SK-N-MC (cell line): ENCODE measurements at regions not wholly inside any gene's neighbourhood (a gene's known extent, or its start where the extent isn't known, plus 50 kb on each side); places are given as distances from the start of the nearest gene placed in this dataset.

ENCODE experiments used
- EZH2 ChIP-seq: fragments of 200-600 bp; sonication (generic); IDR thresholded peaks from one replicate; pipeline ENCODE4 v1.6.1; 2017; ENCODE audit warnings: antibody characterized with exemption
- POLR2AphosphoS5 ChIP-seq: IDR thresholded peaks from 2 replicates; pipeline ENCODE4 v1.6.1; 2012; ENCODE audit warnings: mild to moderate bottlenecking, low read depth, low read length, borderline replicate concordance

- TF ChIP-seq EZH2 (no peak), POLR2AphosphoS5 (no peak)
Observed at GRCh38 chr4:186900984-186901383, 177.3 kb upstream of the FAT1 start.
